Ecto neural progenitor cell (in vitro differentiated cells): ENCODE measurements at regions not wholly inside any gene's neighbourhood (a gene's known extent, or its start where the extent isn't known, plus 50 kb on each side); places are given as distances from the start of the nearest gene placed in this dataset.

Experiments used
- DNase-seq: peaks from one replicate; pipeline ENCODE4 v3.0.0-alpha.2; 2018; ENCODE audit warnings: low spot score

- DNase-seq = no peak
These were observed 113.3 kb upstream of the EEF1E1 start for GRCh38 chr6:8215631-8216030.

DNA sequence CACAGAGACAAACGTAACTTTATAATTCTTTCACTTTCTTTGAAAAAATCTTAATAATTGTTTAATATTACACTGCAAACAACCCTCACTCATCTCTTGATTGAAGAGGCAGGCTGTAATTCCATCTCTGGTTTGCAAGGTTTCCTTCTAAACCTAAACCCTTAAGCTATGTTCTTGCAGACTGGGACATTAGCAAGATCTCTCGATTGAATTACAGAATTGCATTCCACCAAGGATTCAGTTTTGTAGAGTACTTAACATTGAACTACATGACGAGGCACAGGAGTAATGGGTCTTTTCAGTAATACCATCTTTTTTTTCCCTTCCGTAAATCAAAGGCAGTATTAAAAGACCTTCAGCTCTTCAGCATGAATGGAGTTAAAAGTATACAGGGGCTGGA lies 111.6 kb upstream of the EEF1E1 start:
- DNase-seq = no peak

- no peak for DNase-seq
These were observed 110.5 kb upstream of the EEF1E1 start for GRCh38 chr6:8212720-8213434.

DNA sequence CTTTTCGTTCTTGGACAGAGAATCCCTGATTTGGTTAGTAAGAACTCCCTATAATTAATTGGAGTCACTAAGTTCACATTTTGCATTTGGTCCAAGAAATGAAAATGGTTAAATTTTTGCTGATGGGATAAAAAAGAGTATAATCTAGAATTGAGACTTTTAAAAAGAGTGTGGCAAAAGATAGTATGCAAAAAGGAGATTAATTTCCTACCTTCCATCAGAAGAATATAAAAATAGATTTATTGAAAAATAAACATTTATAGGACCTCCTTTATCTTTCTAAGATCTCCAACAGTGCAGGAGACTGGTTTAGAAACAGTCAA lies 105.5 kb upstream of the EEF1E1 start:
- DNase-seq = no peak

DNA sequence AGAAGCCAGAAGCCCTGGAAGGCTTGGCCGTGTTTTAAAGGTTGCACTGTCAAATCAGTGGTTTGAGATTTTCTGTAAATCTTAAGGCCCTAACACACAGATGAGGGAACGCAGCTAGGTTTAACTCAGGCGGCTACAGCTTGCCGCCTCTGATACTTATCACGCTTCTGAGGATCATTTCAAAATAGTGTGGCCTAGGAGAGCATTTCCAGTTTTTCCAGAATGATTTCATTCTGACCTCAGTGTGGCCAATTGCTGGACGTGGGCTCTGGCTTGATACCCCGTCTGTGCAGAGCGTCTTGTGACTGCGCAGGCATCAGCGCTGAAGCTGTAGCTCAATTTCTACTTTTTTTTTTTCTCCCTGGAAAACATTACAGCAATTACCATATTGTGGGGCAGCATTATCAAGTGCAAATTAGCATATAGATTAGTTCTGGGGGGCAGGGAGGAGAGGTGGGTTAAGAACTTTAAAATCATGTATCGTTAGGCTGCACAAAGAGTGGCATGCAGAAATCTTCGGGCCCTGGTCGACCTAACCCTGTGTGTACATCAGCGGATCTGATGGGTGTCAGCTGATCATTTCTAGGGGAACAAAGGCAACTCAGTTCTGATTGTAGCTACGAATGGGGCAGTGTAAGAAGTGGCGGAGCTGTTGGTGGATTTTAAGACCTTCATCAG lies 105.0 kb upstream of the EEF1E1 start:
- DNase-seq = no peak

DNA sequence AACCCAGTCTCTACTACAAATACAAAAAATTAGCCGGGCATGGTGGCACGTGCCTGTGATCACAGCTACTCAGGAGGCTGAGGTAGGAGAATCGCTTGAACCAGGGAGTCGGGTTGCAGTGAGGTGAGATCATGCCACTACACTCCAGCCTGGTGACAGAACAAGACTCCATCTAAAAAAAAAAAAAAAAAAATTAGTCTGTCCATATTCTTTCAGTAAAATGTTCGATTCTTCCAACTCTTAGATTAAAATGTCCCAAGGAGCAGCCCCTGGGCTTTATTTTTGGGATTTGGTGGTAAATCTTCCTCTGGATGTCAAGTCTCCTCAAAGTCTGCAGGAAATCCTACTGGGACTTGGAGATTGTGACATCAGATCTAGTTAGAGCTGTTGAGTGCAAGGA lies 101.0 kb upstream of the EEF1E1 start:
- no peak for DNase-seq

GRCh38 chr6:8201679-8202078 lies 99.3 kb upstream of the EEF1E1 start:
- no peak for DNase-seq

GRCh38 chr6:8200255-8200654 lies 97.9 kb upstream of the EEF1E1 start:
- DNase-seq = no peak

GRCh38 chr6:8195714-8196102 lies 93.4 kb upstream of the EEF1E1 start:
- no peak for DNase-seq

GRCh38 chr6:8195040-8195713 lies 92.8 kb upstream of the EEF1E1 start:
- DNase-seq = no peak

- no peak for DNase-seq
These were observed 92.1 kb upstream of the EEF1E1 start for GRCh38 chr6:8194490-8194889.

DNA sequence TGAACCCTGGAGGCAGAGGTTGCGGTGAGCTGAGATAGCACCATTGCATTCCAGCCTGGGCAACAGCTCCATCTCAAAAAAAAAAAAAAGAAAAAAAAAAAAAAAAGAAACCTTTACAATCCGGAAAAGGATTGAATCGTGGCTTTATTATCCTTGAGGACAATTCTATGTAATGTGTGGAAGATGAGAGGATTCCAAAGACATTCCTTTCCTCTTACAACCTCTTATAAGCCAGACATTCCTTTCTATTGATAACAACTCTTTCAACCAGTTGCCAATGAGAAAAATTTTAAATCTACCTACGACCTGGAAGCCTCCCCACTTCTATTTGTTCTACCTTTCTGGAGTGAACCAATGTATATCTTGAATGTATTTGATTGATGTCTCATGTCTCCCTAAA lies 91.2 kb upstream of the EEF1E1 start:
- no peak for DNase-seq

- DNase-seq = no peak
These were observed 90.2 kb upstream of the EEF1E1 start for GRCh38 chr6:8192597-8192996.

- no peak for DNase-seq
These were observed 89.7 kb upstream of the EEF1E1 start for GRCh38 chr6:8192067-8192466.

GRCh38 chr6:8191629-8192028 lies 89.3 kb upstream of the EEF1E1 start:
- DNase-seq = no peak

- no peak for DNase-seq
These were observed 84.9 kb upstream of the EEF1E1 start for GRCh38 chr6:8187209-8187608.

- DNase-seq = no peak
These were observed 80.7 kb upstream of the EEF1E1 start for GRCh38 chr6:8182902-8183665.

DNA sequence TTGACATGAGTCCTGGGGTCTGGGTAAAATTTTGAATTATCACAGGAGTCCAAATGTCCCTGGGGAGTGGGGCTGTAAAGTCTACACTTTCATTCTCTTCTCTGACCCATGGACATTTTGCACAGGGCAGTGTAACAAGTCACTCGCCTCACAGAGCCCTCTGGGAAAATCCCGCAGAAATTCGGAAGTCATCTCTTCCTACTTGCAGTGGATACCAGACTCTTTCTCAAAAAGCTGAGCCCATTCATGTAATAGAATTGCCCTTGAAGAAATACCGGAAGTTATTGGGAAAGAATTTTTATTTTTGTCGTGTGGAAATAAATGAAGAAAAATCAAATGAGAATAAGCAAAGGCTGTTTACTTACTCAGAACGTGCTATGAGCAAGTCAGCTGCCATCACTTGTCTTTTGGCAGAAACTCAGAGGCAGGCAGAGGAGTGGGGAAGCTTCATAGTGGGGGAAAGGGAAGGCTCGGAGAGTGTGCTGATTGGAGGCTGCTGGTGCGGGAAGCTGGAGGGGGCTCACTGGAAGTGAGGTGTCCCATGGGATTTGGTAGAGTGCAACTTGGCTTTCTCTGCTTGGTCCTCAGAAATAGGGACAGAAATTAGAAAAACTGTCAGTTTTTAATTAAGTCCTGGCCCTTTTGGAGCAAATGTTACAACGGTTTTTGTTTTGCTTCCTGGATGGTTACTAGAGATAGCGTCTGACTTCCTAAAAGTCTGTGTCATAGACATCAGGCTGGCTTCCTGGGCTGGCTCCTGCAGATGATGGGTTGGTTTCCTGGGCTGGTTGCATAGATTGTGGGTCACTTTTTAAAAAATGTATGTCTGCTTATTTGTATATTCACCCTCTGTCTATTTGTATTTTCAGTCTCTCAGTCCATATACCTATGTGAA lies 79.8 kb upstream of the EEF1E1 start:
- DNase-seq = no peak

- DNase-seq = no peak
These were observed 79.0 kb upstream of the EEF1E1 start for GRCh38 chr6:8181160-8181881.

GRCh38 chr6:8180327-8181159 lies 78.2 kb upstream of the EEF1E1 start:
- DNase-seq = peak; percentile 73
